ENCODE measurements at regions not wholly inside any gene's neighbourhood (a gene's known extent, or its start where the extent isn't known, plus 50 kb on each side); places are given as distances from the start of the nearest gene placed in this dataset.
"Not testable (repeated sequence)": the region's sequence is repeated elsewhere in the genome, so short reads cannot be mapped to it uniquely, and the experiment has no call there.

GRCh38 chr12:116366824-116367223 is 89.3 kb upstream of the MED13L start:
- H3K27me3 ChIP-seq (ENCODE audit: insufficient read depth, low read length) = no peaks in the 10 kb centered on the region
- no peak overlapping the region for H3K4me3 ChIP-seq (ENCODE audit: low read length)
- no peaks in the 10 kb centered on the region for H3K4me1 ChIP-seq (ENCODE audit: insufficient read depth, low read length)
- H3K36me3 ChIP-seq (ENCODE audit: insufficient read depth, low read length) = no peaks in the 10 kb centered on the region
- H3K9me3 ChIP-seq (ENCODE audit: low read length) = no peaks in the 10 kb centered on the region
- no peak overlapping the region for H2AFZ ChIP-seq (ENCODE audit: low read depth, low read length)

- Histone ChIP-seq H3K27me3 (ENCODE audit: insufficient read depth, low read length) (no peaks in the 10 kb centered on the region), H3K9me3 (ENCODE audit: low read length) (no peaks in the 10 kb centered on the region), H3K4me1 (ENCODE audit: insufficient read depth, low read length) (no peaks in the 10 kb centered on the region), H2AFZ (ENCODE audit: low read depth, low read length) (no peak overlapping the region), H3K4me3 (ENCODE audit: low read length) (no peak overlapping the region), H3K36me3 (ENCODE audit: insufficient read depth, low read length) (no peaks in the 10 kb centered on the region)
Measured at GRCh38 chr12:116368196-116369194, 91.0 kb upstream of the MED13L start.

GRCh38 chr12:116370004-116370404 is 92.5 kb upstream of the MED13L start:
- H3K36me3 ChIP-seq (ENCODE audit: insufficient read depth, low read length) = no peaks in the 10 kb centered on the region
- H2AFZ ChIP-seq (ENCODE audit: low read depth, low read length) = no peak overlapping the region
- H3K9me3 ChIP-seq (ENCODE audit: low read length) = no peaks in the 10 kb centered on the region
- H3K4me1 ChIP-seq (ENCODE audit: insufficient read depth, low read length) = no peaks in the 10 kb centered on the region
- H3K4me3 ChIP-seq (ENCODE audit: low read length) = no peak overlapping the region
- H3K27me3 ChIP-seq (ENCODE audit: insufficient read depth, low read length) = no peaks in the 10 kb centered on the region

- Histone ChIP-seq H2AFZ (ENCODE audit: low read depth, low read length) (no peak overlapping the region), H3K9me3 (ENCODE audit: low read length) (no peaks in the 10 kb centered on the region), H3K36me3 (ENCODE audit: insufficient read depth, low read length) (no peaks in the 10 kb centered on the region), H3K4me1 (ENCODE audit: insufficient read depth, low read length) (no peaks in the 10 kb centered on the region), H3K4me3 (ENCODE audit: low read length) (no peak overlapping the region), H3K27me3 (ENCODE audit: insufficient read depth, low read length) (no peaks in the 10 kb centered on the region)
Measured at GRCh38 chr12:116370886-116371580, 93.5 kb upstream of the MED13L start.

GRCh38 chr12:116372815-116373214 is 95.3 kb upstream of the MED13L start:
- Histone ChIP-seq H2AFZ (ENCODE audit: low read depth, low read length) (no peak overlapping the region), H3K36me3 (ENCODE audit: insufficient read depth, low read length) (no peaks in the 10 kb centered on the region), H3K4me3 (ENCODE audit: low read length) (no peak overlapping the region), H3K9me3 (ENCODE audit: low read length) (no peaks in the 10 kb centered on the region), H3K4me1 (ENCODE audit: insufficient read depth, low read length) (no peaks in the 10 kb centered on the region), H3K27me3 (ENCODE audit: insufficient read depth, low read length) (no peaks in the 10 kb centered on the region)

- Histone ChIP-seq H3K4me3 (ENCODE audit: low read length) (no peak overlapping the region), H3K36me3 (ENCODE audit: insufficient read depth, low read length) (no peaks in the 10 kb centered on the region)
Measured at GRCh38 chr12:116373572-116374206, 96.2 kb upstream of the MED13L start.

GRCh38 chr12:116374207-116374606 is 96.7 kb upstream of the MED13L start:
- no peak overlapping the region for H3K4me3 ChIP-seq (ENCODE audit: low read length)
- H3K36me3 ChIP-seq (ENCODE audit: insufficient read depth, low read length) = no peaks in the 10 kb centered on the region
- no peaks in the 10 kb centered on the region for H3K4me1 ChIP-seq (ENCODE audit: insufficient read depth, low read length)
- no peaks in the 10 kb centered on the region for H3K27me3 ChIP-seq (ENCODE audit: insufficient read depth, low read length)
- H2AFZ ChIP-seq (ENCODE audit: low read depth, low read length) = no peak overlapping the region
- H3K9me3 ChIP-seq (ENCODE audit: low read length) = no peaks in the 10 kb centered on the region

More at GRCh38 chr12:116373572-116374206, 96.2 kb upstream of the MED13L start:
- H2AFZ ChIP-seq (ENCODE audit: low read depth, low read length) = no peak overlapping the region
- H3K27me3 ChIP-seq (ENCODE audit: insufficient read depth, low read length) = no peaks in the 10 kb centered on the region
- H3K9me3 ChIP-seq (ENCODE audit: low read length) = no peaks in the 10 kb centered on the region
- H3K4me1 ChIP-seq (ENCODE audit: insufficient read depth, low read length) = no peaks in the 10 kb centered on the region

GRCh38 chr12:116375278-116375842 is 97.9 kb upstream of the MED13L start:
- Histone ChIP-seq H3K4me1 (ENCODE audit: insufficient read depth, low read length) (no peaks in the 10 kb centered on the region), H3K4me3 (ENCODE audit: low read length) (no peak overlapping the region), H3K27me3 (ENCODE audit: insufficient read depth, low read length) (no peaks in the 10 kb centered on the region), H2AFZ (ENCODE audit: low read depth, low read length) (no peak overlapping the region), H3K9me3 (ENCODE audit: low read length) (no peaks in the 10 kb centered on the region), H3K36me3 (ENCODE audit: insufficient read depth, low read length) (no peaks in the 10 kb centered on the region)

GRCh38 chr12:116376354-116377193 is 99.1 kb upstream of the MED13L start:
- no peaks in the 10 kb centered on the region for H3K9me3 ChIP-seq (ENCODE audit: low read length)
- peaks cover 6% of the 10 kb centered on the region for H3K4me1 ChIP-seq (ENCODE audit: insufficient read depth, low read length)
- no peak overlapping the region for H2AFZ ChIP-seq (ENCODE audit: low read depth, low read length)
- no peaks in the 10 kb centered on the region for H3K27me3 ChIP-seq (ENCODE audit: insufficient read depth, low read length)
- no peaks in the 10 kb centered on the region for H3K36me3 ChIP-seq (ENCODE audit: insufficient read depth, low read length)
- H3K4me3 ChIP-seq (ENCODE audit: low read length) = no peak overlapping the region

GRCh38 chr12:116377194-116377571 is 99.7 kb upstream of the MED13L start:
- H2AFZ ChIP-seq (ENCODE audit: low read depth, low read length); H3K4me3 ChIP-seq (ENCODE audit: low read length); H3K9me3 ChIP-seq (ENCODE audit: low read length); H3K27me3 ChIP-seq (ENCODE audit: insufficient read depth, low read length); H3K36me3 ChIP-seq (ENCODE audit: insufficient read depth, low read length): not testable (repeated sequence)
- peaks cover 13% of the 10 kb centered on the region for H3K4me1 ChIP-seq (ENCODE audit: insufficient read depth, low read length)

- Histone ChIP-seq H3K4me1 (ENCODE audit: insufficient read depth, low read length) (peaks cover 16% of the 10 kb centered on the region), H3K4me3 (ENCODE audit: low read length) (no peak overlapping the region), H2AFZ (ENCODE audit: low read depth, low read length) (no peak overlapping the region), H3K9me3 (ENCODE audit: low read length) (no peaks in the 10 kb centered on the region), H3K27me3 (ENCODE audit: insufficient read depth, low read length) (peaks cover 2% of the 10 kb centered on the region), H3K36me3 (ENCODE audit: insufficient read depth, low read length) (no peaks in the 10 kb centered on the region)
Measured at GRCh38 chr12:116378002-116378401, 100.5 kb upstream of the MED13L start.

- Histone ChIP-seq H3K36me3 (ENCODE audit: insufficient read depth, low read length) (no peaks in the 10 kb centered on the region), H3K4me1 (ENCODE audit: insufficient read depth, low read length) (peaks cover 16% of the 10 kb centered on the region), H3K9me3 (ENCODE audit: low read length) (no peaks in the 10 kb centered on the region), H3K4me3 (ENCODE audit: low read length) (no peak overlapping the region), H2AFZ (ENCODE audit: low read depth, low read length) (no peak overlapping the region), H3K27me3 (ENCODE audit: insufficient read depth, low read length) (peaks cover 2% of the 10 kb centered on the region)
Measured at GRCh38 chr12:116380108-116380507, 102.6 kb upstream of the MED13L start.
